Loucy (cell line): ENCODE measurements at regions not wholly inside any gene's neighbourhood (a gene's known extent, or its start where the extent isn't known, plus 50 kb on each side); places are given as distances from the start of the nearest gene placed in this dataset.
"Not testable (repeated sequence)": the region's sequence is repeated elsewhere in the genome, so short reads cannot be mapped to it uniquely, and the experiment has no call there.

Source experiments
- H2AFZ ChIP-seq: fragments of 200-600 bp; sonication (generic); 2 replicates; pipeline ENCODE4 v1.6.0; 2016; ENCODE audit warnings: antibody characterized with exemption, mild to moderate bottlenecking, low read length, moderate library complexity
- H3F3A ChIP-seq: fragments of 200-600 bp; 2 replicates; pipeline ENCODE4 v1.6.0; 2016; ENCODE audit warnings: antibody characterized with exemption, low read depth, mild to moderate bottlenecking
- H3K27me3 ChIP-seq: fragments of 200-600 bp; sonication (generic); 2 replicates; pipeline ENCODE4 v1.6.1; 2014; ENCODE audit warnings: low read length, mild to moderate bottlenecking; ENCODE audit not compliant: insufficient read depth, poor library complexity, severe bottlenecking
- H3K36me3 ChIP-seq: fragments of 200-600 bp; sonication (generic); 2 replicates; pipeline ENCODE4 v1.6.1; 2016; ENCODE audit warnings: low read length; ENCODE audit not compliant: insufficient read depth
- H3K4me1 ChIP-seq: fragments of 200-600 bp; sonication (generic); 2 replicates; pipeline ENCODE4 v1.5.1; 2014; ENCODE audit warnings: low read length, mild to moderate bottlenecking; ENCODE audit not compliant: insufficient read depth, poor library complexity, severe bottlenecking
- H3K4me2 ChIP-seq: fragments of 200-600 bp; sonication (generic); 2 replicates; pipeline ENCODE4 v1.6.0; 2014; ENCODE audit warnings: antibody characterized with exemption, low read length, low read depth, mild to moderate bottlenecking; ENCODE audit not compliant: poor library complexity, severe bottlenecking
- H3K4me3 ChIP-seq: fragments of 200-600 bp; sonication (generic); 2 replicates; pipeline ENCODE4 v1.5.1; 2014; ENCODE audit warnings: low read length, mild to moderate bottlenecking, mixed read lengths; ENCODE audit not compliant: poor library complexity, severe bottlenecking
- H3K79me2 ChIP-seq: fragments of 200-600 bp; sonication (generic); 2 replicates; pipeline ENCODE4 v1.6.1; 2014; ENCODE audit warnings: low read length; ENCODE audit not compliant: insufficient read depth
- H3K9ac ChIP-seq: fragments of 200-600 bp; sonication (generic); 2 replicates; pipeline ENCODE4 v1.6.0; 2014; ENCODE audit warnings: mild to moderate bottlenecking, low read depth, low read length, moderate library complexity; ENCODE audit not compliant: poor library complexity, severe bottlenecking
- H3K9me2 ChIP-seq: fragments of 200-600 bp; sonication (generic); replicated peaks from 2 replicates; pipeline ENCODE4 v1.6.1; 2016; ENCODE audit warnings: low read depth, low read length, mixed read lengths
- H3K9me3 ChIP-seq: fragments of 200-600 bp; sonication (generic); 2 replicates; pipeline ENCODE4 v1.6.1; 2014; ENCODE audit warnings: mild to moderate bottlenecking, antibody characterized with exemption, low read length, low read depth; ENCODE audit not compliant: insufficient read depth
- H4K20me1 ChIP-seq: fragments of 200-600 bp; sonication (generic); 2 replicates; pipeline ENCODE4 v1.6.0; 2014; ENCODE audit warnings: antibody characterized with exemption, low read length, mild to moderate bottlenecking; ENCODE audit not compliant: insufficient read depth, poor library complexity, severe bottlenecking

DNA sequence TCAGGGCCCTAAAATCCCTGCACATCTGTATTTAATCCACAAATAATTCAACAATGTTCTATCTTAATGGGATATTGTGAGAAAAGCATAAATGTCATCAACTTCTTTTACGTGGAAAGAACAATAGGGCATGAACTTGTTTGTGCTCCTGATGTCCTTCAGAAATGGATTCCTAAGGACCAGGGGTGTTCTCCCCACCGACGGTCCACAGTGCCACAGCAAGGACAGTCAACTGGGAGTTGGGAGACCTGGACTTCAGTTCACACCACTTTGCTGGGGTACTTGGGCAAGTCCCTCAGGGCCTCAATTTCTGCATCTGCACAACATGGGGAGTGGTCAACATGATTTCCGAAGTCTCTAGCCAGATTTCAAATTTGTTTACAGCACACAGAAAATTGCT, 908.4 kb downstream of the RPIA start:
- not testable (repeated sequence) for H3K9me3 ChIP-seq, H3F3A ChIP-seq, H3K4me3 ChIP-seq

DNA sequence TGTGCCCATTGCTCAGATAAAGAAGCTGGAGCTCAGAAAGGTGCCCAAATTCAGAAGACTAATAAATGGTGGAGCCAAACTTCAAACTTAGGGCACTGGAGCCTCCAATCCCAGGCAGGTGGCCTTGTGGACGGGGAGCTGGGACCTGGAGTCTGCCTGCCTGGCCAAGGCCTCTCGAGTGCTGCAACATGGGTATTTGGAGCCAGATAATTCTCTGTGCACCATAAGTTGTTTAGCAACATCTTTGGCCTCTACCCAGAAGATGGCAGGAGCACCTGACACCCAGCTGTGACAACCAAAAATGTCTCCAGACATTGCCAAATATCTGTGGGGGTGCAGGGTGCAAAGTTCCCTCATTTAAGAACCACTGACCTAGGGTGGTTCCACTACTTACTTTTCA, 915.0 kb downstream of the RPIA start:
- H3K79me2 ChIP-seq, H3F3A ChIP-seq, H3K9me2 ChIP-seq, H3K4me2 ChIP-seq, H3K27me3 ChIP-seq, H3K9me3 ChIP-seq, H3K4me1 ChIP-seq, H3K36me3 ChIP-seq, H4K20me1 ChIP-seq, H2AFZ ChIP-seq, H3K9ac ChIP-seq, H3K4me3 ChIP-seq: not testable (repeated sequence)

More for the DNA sequence above, 908.4 kb downstream of the RPIA start:
- not testable (repeated sequence) for H3K79me2 ChIP-seq, H2AFZ ChIP-seq, H3K9me2 ChIP-seq, H3K27me3 ChIP-seq, H3K4me1 ChIP-seq, H3K36me3 ChIP-seq, H3K4me2 ChIP-seq, H4K20me1 ChIP-seq, H3K9ac ChIP-seq

- H3K9ac ChIP-seq, H3K36me3 ChIP-seq, H2AFZ ChIP-seq, H3K4me1 ChIP-seq, H4K20me1 ChIP-seq, H3K9me3 ChIP-seq, H3K27me3 ChIP-seq, H3K9me2 ChIP-seq, H3K4me2 ChIP-seq, H3K4me3 ChIP-seq, H3K79me2 ChIP-seq, H3F3A ChIP-seq: not testable (repeated sequence)
Measured at GRCh38 chr2:89610207-89610926, 918.9 kb downstream of the RPIA start.

DNA sequence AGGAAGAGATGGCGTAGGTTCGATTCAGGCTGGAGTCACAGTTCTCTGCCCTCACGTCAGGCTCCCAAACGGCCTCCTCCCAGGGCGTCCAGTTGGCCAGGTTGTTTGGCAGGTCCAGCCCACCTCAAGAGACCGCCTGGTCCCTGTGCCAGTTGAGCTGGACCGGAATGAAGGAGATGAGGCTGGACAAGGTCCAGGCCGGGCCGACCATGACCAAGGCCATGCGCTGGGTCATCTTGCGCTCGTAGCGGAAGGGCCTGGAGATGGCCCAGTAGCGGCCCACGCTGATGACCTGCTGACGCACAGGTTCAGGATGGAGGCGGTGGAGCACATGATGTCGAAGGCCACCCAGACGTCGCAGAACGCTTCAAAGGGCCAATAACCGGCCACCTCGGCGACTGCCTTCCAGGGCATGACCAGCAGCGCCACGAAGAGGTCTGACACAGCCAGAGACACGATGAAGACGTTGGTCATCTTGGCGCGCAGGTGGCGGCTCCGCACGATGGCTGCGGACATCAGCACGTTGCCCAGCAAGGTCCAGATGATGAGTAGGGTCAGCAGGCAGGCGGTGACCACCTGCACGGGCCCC, 919.5 kb downstream of the RPIA start:
- not testable (repeated sequence) for H3F3A ChIP-seq, H2AFZ ChIP-seq, H3K4me3 ChIP-seq, H4K20me1 ChIP-seq, H3K27me3 ChIP-seq, H3K79me2 ChIP-seq, H3K4me1 ChIP-seq, H3K4me2 ChIP-seq, H3K36me3 ChIP-seq, H3K9me2 ChIP-seq, H3K9ac ChIP-seq, H3K9me3 ChIP-seq

- not testable (repeated sequence) for H3F3A ChIP-seq, H3K4me2 ChIP-seq, H3K9ac ChIP-seq, H4K20me1 ChIP-seq, H3K36me3 ChIP-seq, H2AFZ ChIP-seq, H3K79me2 ChIP-seq, H3K9me2 ChIP-seq, H3K9me3 ChIP-seq, H3K27me3 ChIP-seq, H3K4me3 ChIP-seq, H3K4me1 ChIP-seq
Measured at GRCh38 chr2:89611710-89612109, 920.2 kb downstream of the RPIA start.

DNA sequence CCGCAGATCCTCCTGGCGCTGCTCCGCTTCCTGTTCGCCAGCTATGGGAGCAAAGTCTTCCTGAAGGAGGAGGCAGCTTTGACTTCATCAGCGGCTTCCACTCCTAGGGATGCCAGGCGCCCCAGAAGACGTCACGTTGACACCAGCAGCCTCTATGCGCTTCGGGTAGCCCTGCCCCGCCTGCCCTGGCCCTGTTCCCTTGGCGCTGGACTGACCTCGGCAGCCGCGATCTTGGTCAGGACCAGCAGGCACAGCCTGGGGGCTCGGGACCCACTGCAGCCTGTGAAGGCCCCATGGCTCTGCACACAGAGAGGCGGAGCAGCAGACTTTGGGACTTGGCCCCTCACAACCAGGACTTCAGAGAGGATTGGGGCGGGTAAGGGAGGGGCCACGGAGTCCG, 957.8 kb downstream of the RPIA start:
- H3K36me3 ChIP-seq, H3K4me3 ChIP-seq, H3K9me3 ChIP-seq, H3K9me2 ChIP-seq, H3F3A ChIP-seq, H4K20me1 ChIP-seq, H3K27me3 ChIP-seq, H3K4me2 ChIP-seq, H3K79me2 ChIP-seq, H3K9ac ChIP-seq, H3K4me1 ChIP-seq, H2AFZ ChIP-seq: not testable (repeated sequence)

GRCh38 chr2:89679254-89679653, 987.8 kb downstream of the RPIA start:
- not testable (repeated sequence) for H3K27me3 ChIP-seq, H3K9ac ChIP-seq, H3K36me3 ChIP-seq, H3K9me3 ChIP-seq, H3K4me1 ChIP-seq, H2AFZ ChIP-seq, H3K9me2 ChIP-seq, H3K79me2 ChIP-seq, H4K20me1 ChIP-seq, H3K4me2 ChIP-seq, H3K4me3 ChIP-seq, H3F3A ChIP-seq
